Uterus (tissue), 3 donors: ENCODE measurements at regions not wholly inside any gene's neighbourhood (a gene's known extent, or its start where the extent isn't known, plus 50 kb on each side); places are given as distances from the start of the nearest gene placed in this dataset.

Source experiments
- DNase-seq, 2 donors: peaks; one replicate each; pipeline ENCODE4 v3.0.0-alpha.2; 2019 to 2020
- H3K27ac ChIP-seq, 2 donors: fragments of 200-600 bp; sonication (generic); 1 replicate in 1 of 2; 2 replicates in 1 of 2; pipeline ENCODE4 v1.5.1; 2016 to 2018
- H3K27me3 ChIP-seq, 2 donors: fragments of 200-600 bp; sonication (generic); one replicate each; pipeline ENCODE4 v1.5.1; 2018 to 2019; ENCODE audit warnings: control low read depth in 1 of 2
- H3K36me3 ChIP-seq, 2 donors: fragments of 200-600 bp; sonication (generic); one replicate each; pipeline ENCODE4 v1.5.1; 2019; ENCODE audit warnings: control low read depth in 1 of 2
- H3K4me1 ChIP-seq, 2 donors: fragments of 200-600 bp; sonication (generic); one replicate each; pipeline ENCODE4 v1.5.1; 2018 to 2019; ENCODE audit warnings: control low read depth in 1 of 2
- H3K4me3 ChIP-seq, 2 donors: fragments of 200-600 bp; sonication (generic); 1 replicate in 1 of 2; 2 replicates in 1 of 2; pipeline ENCODE4 v1.5.1; 2018 to 2019; ENCODE audit warnings: mild to moderate bottlenecking in 1 of 2
- H3K9me3 ChIP-seq, 2 donors: fragments of 200-600 bp; sonication (generic); one replicate each; pipeline ENCODE4 v1.5.1; 2019; ENCODE audit warnings: control low read depth in 1 of 2
- POLR2A ChIP-seq, 2 donors: fragments of 450-650 bp; IDR thresholded peaks; one replicate each; pipeline ENCODE4 v1.6.1; 2016; ENCODE audit warnings: antibody characterized with exemption in 2 of 2, mild to moderate bottlenecking in 1 of 2, moderate library complexity in 1 of 2
- intact Hi-C: fragments of 100-400 bp; cut with DNase I; formaldehyde crosslinking; loops from one replicate; pipeline ENCODE4 v1.15.1; 2023; ENCODE audit warnings: low total_unique reads
- TF ChIP-seq, protein P1 (sequence below), 4 experiments: fragments of 200-600 bp in 2 of 4; fragments of 450-650 bp in 2 of 4; sonication (generic) in 2 of 4; IDR thresholded peaks; one replicate each; pipeline ENCODE4 v1.5.1; 2016 to 2019; ENCODE audit warnings: antibody characterized with exemption in 4 of 4, mild to moderate bottlenecking in 2 of 4, moderate library complexity in 1 of 4
- donor health status: DM: yes; HTN: yes; CAD: no.

DNA sequence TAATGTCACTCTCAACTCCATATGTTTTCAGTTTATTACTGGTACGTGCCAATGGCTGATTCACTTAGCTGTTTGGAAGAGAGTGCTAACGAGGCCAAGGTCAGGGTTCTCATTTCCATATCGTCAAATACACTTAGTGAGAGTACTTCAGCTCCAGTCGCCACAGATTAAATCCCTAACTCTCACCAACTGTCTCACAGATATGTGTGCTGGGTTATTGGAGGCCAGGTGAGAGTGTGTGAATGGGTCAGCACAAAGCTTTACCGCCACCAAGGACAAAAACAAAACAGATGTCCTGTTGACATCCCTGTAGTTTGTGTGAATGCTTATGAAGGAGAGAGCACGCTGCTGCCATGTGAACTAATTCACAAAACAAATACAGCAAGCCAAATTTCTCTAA, 133.5 kb upstream of the TBL1XR1 start:
- no peak for DNase-seq
- no peaks in the 10 kb centered on the region for H3K27me3 ChIP-seq
- intact Hi-C loops, result no loop called here
- H3K36me3 ChIP-seq, result no peaks in the 10 kb centered on the region
- no peaks in the 10 kb centered on the region for H3K9me3 ChIP-seq
- H3K4me1 ChIP-seq, result no peaks in the 10 kb centered on the region
- TF ChIP-seq POLR2A (IDR thresholded peaks at IDR 0.05), result no peak
- TF ChIP-seq, protein P1, sequence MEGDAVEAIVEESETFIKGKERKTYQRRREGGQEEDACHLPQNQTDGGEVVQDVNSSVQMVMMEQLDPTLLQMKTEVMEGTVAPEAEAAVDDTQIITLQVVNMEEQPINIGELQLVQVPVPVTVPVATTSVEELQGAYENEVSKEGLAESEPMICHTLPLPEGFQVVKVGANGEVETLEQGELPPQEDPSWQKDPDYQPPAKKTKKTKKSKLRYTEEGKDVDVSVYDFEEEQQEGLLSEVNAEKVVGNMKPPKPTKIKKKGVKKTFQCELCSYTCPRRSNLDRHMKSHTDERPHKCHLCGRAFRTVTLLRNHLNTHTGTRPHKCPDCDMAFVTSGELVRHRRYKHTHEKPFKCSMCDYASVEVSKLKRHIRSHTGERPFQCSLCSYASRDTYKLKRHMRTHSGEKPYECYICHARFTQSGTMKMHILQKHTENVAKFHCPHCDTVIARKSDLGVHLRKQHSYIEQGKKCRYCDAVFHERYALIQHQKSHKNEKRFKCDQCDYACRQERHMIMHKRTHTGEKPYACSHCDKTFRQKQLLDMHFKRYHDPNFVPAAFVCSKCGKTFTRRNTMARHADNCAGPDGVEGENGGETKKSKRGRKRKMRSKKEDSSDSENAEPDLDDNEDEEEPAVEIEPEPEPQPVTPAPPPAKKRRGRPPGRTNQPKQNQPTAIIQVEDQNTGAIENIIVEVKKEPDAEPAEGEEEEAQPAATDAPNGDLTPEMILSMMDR (IDR thresholded peaks at IDR 0.05), result no peak
- H3K27ac ChIP-seq, result no peak overlapping the region
- H3K4me3 ChIP-seq, result no peak overlapping the region

DNA sequence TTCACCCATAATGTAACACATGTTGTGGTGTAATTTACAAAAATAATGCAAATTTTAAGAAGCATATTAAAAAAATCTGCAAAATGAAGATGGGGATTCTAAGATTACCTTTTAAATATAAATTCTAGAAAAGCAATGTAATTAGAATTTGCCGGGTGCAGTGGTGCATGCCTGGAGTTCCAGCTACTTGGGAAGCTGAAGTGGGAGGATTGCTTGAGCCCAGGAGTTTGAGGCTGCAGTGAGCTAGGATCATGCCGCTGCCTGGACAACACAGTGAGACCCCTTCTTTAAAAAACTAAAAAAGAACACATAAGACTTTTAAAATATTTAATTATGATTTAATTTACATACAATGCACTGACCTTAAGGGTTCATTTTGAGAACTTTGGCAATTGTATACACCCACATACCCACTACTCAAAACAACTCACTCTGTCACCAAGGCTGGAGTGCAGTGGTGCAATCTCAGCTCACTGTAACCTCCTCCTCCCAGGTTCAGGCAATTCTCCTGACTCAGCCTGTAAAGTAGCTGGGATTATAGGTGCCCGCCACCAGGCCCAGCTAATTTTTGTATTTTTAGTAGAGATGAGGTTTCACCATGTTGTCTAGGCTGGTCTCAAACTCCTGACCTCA, 134.0 kb upstream of the TBL1XR1 start:
- Histone ChIP-seq H3K4me3 (no peak overlapping the region), H3K27ac (no peak overlapping the region), H3K9me3 (no peaks in the 10 kb centered on the region), H3K36me3 (no peaks in the 10 kb centered on the region), H3K4me1 (no peaks in the 10 kb centered on the region), H3K27me3 (no peaks in the 10 kb centered on the region)
- intact Hi-C loops, result no loop called here
- TF ChIP-seq POLR2A (IDR thresholded peaks at IDR 0.05), result no peak
- TF ChIP-seq, protein P1 (IDR thresholded peaks at IDR 0.05), result no peak
- DNase-seq, result no peak

DNA sequence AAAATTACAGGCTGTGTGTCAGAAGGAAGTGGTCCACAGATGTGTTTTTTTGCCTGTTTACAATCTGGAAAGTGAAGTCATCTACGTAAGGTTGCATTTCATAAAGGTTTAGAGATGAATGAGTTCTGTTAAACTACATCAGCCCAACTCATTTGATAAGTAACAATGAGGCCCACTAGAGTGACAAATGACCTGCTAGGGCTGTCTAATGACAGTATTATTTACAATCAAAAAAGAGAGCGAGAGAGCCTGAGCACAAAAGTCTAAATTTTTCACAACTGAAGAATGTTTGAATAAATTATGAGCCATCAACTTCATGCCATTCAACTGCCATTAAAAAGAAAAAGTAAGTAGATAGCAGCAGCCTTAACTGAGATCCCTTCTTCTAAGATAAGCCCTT, 135.7 kb upstream of the TBL1XR1 start:
- Histone ChIP-seq H3K4me3 (no peak overlapping the region), H3K27me3 (no peaks in the 10 kb centered on the region), H3K4me1 (peaks cover 0 to 5% of the 10 kb centered on the region in 2 donors), H3K36me3 (no peaks in the 10 kb centered on the region), H3K27ac (no peak overlapping the region), H3K9me3 (no peaks in the 10 kb centered on the region)
- intact Hi-C loops, result no loop called here
- no peak for DNase-seq
- no peak for TF ChIP-seq POLR2A (IDR thresholded peaks at IDR 0.05)
- TF ChIP-seq, protein P1 (IDR thresholded peaks at IDR 0.05), result no peak

DNA sequence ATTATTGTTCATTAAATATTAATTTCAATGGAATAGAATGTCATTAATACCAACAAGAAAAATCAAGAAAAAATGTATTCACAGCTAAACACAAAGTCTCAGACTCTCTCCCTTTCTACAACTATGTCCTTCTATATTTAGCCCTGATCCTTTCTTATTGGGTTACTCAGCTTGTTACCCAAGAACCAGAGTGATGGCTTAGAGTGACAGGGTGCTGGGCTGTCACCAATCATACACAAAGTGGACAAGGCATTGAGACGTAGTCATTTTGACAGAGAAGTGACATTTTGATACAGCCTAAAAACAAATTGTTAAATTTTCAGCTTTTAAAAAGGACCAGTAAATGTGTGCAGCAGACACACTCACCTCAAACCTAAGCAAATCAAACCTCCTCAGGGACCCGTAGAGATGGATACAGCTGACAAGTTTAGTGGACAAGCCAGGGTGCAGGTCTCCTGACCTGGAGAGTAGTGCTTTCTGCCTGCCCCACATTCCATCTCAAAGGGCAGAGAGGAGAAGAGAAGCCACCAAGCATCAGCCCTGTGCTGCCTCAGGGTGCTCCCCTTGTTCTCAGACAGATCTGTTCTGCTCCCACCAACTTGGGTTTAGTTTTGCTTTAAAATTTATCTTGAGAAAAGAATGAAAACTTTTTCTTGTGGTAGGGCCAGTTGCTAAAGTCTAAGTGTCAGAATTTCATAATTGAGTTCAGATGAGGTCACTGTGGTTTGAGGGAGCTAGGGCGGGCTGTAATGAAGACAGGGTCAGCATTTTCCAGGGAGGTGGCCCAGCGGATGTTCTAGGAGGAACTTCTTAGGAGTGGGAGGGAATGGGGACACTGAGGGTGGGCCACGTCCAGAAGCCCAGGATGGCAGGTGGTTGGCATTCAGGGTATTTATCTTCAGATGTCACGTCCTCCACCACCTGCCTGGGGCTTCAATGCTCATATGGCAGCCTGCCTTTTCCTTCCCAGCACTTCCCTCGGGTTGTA, 136.5 kb upstream of the TBL1XR1 start:
- DNase-seq, result no peak
- no peak for TF ChIP-seq POLR2A (IDR thresholded peaks at IDR 0.05)
- TF ChIP-seq, protein P1 (IDR thresholded peaks at IDR 0.05), result no peak
- no peaks in the 10 kb centered on the region for H3K9me3 ChIP-seq
- H3K27ac ChIP-seq, result no peak overlapping the region
- intact Hi-C loops, result no loop called here
- H3K36me3 ChIP-seq, result no peaks in the 10 kb centered on the region
- no peak overlapping the region for H3K4me3 ChIP-seq
- peaks cover 0 to 6% of the 10 kb centered on the region in 2 donors for H3K4me1 ChIP-seq
- no peaks in the 10 kb centered on the region for H3K27me3 ChIP-seq

DNA sequence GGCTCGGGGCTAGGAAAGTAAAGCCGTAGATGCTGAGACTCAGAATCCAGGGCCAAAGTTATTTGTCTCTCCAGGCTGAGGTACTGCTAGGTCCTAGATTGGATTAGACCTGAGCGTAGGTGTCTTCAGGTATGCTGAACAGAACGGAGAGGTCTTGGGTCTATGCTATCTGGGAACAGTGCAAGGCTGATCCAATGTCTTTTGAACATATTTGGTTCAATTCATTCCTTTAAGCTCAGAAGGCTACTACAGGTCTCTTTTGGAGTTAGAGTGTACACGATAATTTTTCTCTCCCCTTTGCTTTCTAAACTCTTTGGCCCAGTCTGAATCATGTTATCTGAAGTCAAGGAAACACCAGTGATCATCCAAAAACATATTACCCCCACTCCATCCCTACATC, 137.5 kb upstream of the TBL1XR1 start:
- DNase-seq, result no peak
- no peaks in the 10 kb centered on the region for H3K27me3 ChIP-seq
- peaks cover 0 to 6% of the 10 kb centered on the region in 2 donors for H3K4me1 ChIP-seq
- TF ChIP-seq, protein P1 (IDR thresholded peaks at IDR 0.05), result no peak
- TF ChIP-seq POLR2A (IDR thresholded peaks at IDR 0.05), result no peak
- H3K9me3 ChIP-seq, result no peaks in the 10 kb centered on the region
- intact Hi-C loops, result no loop called here
- no peaks in the 10 kb centered on the region for H3K36me3 ChIP-seq
- H3K27ac ChIP-seq, result no peak overlapping the region
- H3K4me3 ChIP-seq, result no peak overlapping the region
